Activated CD4-positive, alpha-beta T cell treated with anti-CD3 and anti-CD28 coated beads, Interleukin-2, amount 10 ng/mL, durations not matched to agents 24 days and 14 days (primary cell): ENCODE measurements at regions not wholly inside any gene's neighbourhood (a gene's known extent, or its start where the extent isn't known, plus 50 kb on each side); places are given as distances from the start of the nearest gene placed in this dataset.
A peak's percentile ranks its signal among the peaks of the same experiment; 100 is the strongest.

Source experiments
- DNase-seq: peaks from one replicate; pipeline ENCODE4 v3.0.0; 2022
- H3K27ac Mint-ChIP-seq: one replicate; pipeline ENCODE4 v1.8.0; 2022; ENCODE audit warnings: mild to moderate bottlenecking, mixed read lengths
- H3K27me3 Mint-ChIP-seq: one replicate; pipeline ENCODE4 v1.8.0; 2022; ENCODE audit warnings: mixed read lengths
- H3K36me3 Mint-ChIP-seq: one replicate; pipeline ENCODE4 v1.8.0; 2022; ENCODE audit warnings: low read depth, mild to moderate bottlenecking, mixed read lengths
- H3K4me1 Mint-ChIP-seq: one replicate; pipeline ENCODE4 v1.8.0; 2021; ENCODE audit warnings: mixed read lengths
- H3K4me3 Mint-ChIP-seq: one replicate; pipeline ENCODE4 v1.8.0; 2022; ENCODE audit warnings: mild to moderate bottlenecking, moderate library complexity, mixed read lengths
- H3K9me3 Mint-ChIP-seq: one replicate; pipeline ENCODE4 v1.8.0; 2021; ENCODE audit warnings: mixed read lengths
- intact Hi-C: fragments of 100-400 bp; cut with micrococcal nuclease; formaldehyde crosslinking; loops from one replicate; pipeline ENCODE4 v1.15.1; 2023

- Mint-ChIP-seq H3K9me3 (no peaks in the 10 kb centered on the region), H3K27ac (no peak overlapping the region), H3K27me3 (peaks cover 1% of the 10 kb centered on the region), H3K4me1 (no peaks in the 10 kb centered on the region), H3K4me3 (no peak overlapping the region), H3K36me3 (no peaks in the 10 kb centered on the region)
- DNase-seq = no peak
- intact Hi-C loops = no loop called here
These were observed 95.6 kb upstream of the STARD13 start for GRCh38 chr13:33381180-33381579.

- Mint-ChIP-seq H3K4me1 (no peaks in the 10 kb centered on the region), H3K4me3 (no peak overlapping the region), H3K9me3 (no peaks in the 10 kb centered on the region), H3K36me3 (no peaks in the 10 kb centered on the region), H3K27me3 (no peaks in the 10 kb centered on the region), H3K27ac (no peak overlapping the region)
- no peak for DNase-seq
- intact Hi-C loops = no loop called here
These were observed 96.4 kb upstream of the STARD13 start for GRCh38 chr13:33381906-33382305.

GRCh38 chr13:33383724-33384577 is 98.4 kb upstream of the STARD13 start:
- Mint-ChIP-seq H3K27me3 (no peaks in the 10 kb centered on the region), H3K4me1 (no peaks in the 10 kb centered on the region), H3K9me3 (no peaks in the 10 kb centered on the region), H3K4me3 (no peak overlapping the region), H3K36me3 (no peaks in the 10 kb centered on the region), H3K27ac (no peak overlapping the region)
- DNase-seq = no peak
- intact Hi-C loops = no loop called here

GRCh38 chr13:33388286-33388998 is 102.9 kb upstream of the STARD13 start:
- intact Hi-C loops = no loop called here
- no peaks in the 10 kb centered on the region for H3K27me3 Mint-ChIP-seq
- DNase-seq = no peak

GRCh38 chr13:33392794-33393405 is 107.3 kb upstream of the STARD13 start:
- Mint-ChIP-seq H3K27ac (no peak overlapping the region), H3K4me3 (no peak overlapping the region), H3K27me3 (no peaks in the 10 kb centered on the region), H3K36me3 (no peaks in the 10 kb centered on the region), H3K9me3 (no peaks in the 10 kb centered on the region), H3K4me1 (no peaks in the 10 kb centered on the region)
- DNase-seq = no peak
- intact Hi-C loops = no loop called here

More at GRCh38 chr13:33388286-33388998, 102.9 kb upstream of the STARD13 start:
- Mint-ChIP-seq H3K36me3 (no peaks in the 10 kb centered on the region), H3K9me3 (no peaks in the 10 kb centered on the region), H3K4me1 (no peaks in the 10 kb centered on the region), H3K4me3 (no peak overlapping the region), H3K27ac (no peak overlapping the region)

GRCh38 chr13:33394294-33394932 is 108.9 kb upstream of the STARD13 start:
- intact Hi-C loops = no loop called here
- Mint-ChIP-seq H3K27me3 (no peaks in the 10 kb centered on the region), H3K9me3 (no peaks in the 10 kb centered on the region), H3K27ac (peak overlapping the region; percentile 54), H3K4me3 (no peak overlapping the region), H3K36me3 (no peaks in the 10 kb centered on the region), H3K4me1 (no peaks in the 10 kb centered on the region)
- DNase-seq = no peak

- DNase-seq = no peak
- H3K4me1 Mint-ChIP-seq = no peaks in the 10 kb centered on the region
- intact Hi-C loops = no loop called here
- no peaks in the 10 kb centered on the region for H3K27me3 Mint-ChIP-seq
- H3K27ac Mint-ChIP-seq = no peak overlapping the region
- no peaks in the 10 kb centered on the region for H3K9me3 Mint-ChIP-seq
- H3K36me3 Mint-ChIP-seq = no peaks in the 10 kb centered on the region
- no peak overlapping the region for H3K4me3 Mint-ChIP-seq
These were observed 115.7 kb upstream of the STARD13 start for GRCh38 chr13:33401238-33401637.

GRCh38 chr13:33402975-33403374 is 117.4 kb upstream of the STARD13 start:
- intact Hi-C loops = no loop called here

GRCh38 chr13:33403807-33404362 is 118.3 kb upstream of the STARD13 start:
- Mint-ChIP-seq H3K9me3 (no peaks in the 10 kb centered on the region), H3K4me3 (no peak overlapping the region), H3K27ac (no peak overlapping the region), H3K27me3 (peaks cover 2% of the 10 kb centered on the region), H3K4me1 (no peaks in the 10 kb centered on the region), H3K36me3 (no peaks in the 10 kb centered on the region)
- DNase-seq = no peak
- intact Hi-C loops = no loop called here

More at GRCh38 chr13:33402975-33403374, 117.4 kb upstream of the STARD13 start:
- Mint-ChIP-seq H3K9me3 (no peaks in the 10 kb centered on the region), H3K4me1 (no peaks in the 10 kb centered on the region), H3K4me3 (no peak overlapping the region), H3K36me3 (no peaks in the 10 kb centered on the region), H3K27ac (no peak overlapping the region), H3K27me3 (no peaks in the 10 kb centered on the region)
- DNase-seq = no peak

GRCh38 chr13:33405371-33405770 is 119.8 kb upstream of the STARD13 start:
- Mint-ChIP-seq H3K4me3 (no peak overlapping the region), H3K9me3 (no peaks in the 10 kb centered on the region), H3K27me3 (peaks cover 2% of the 10 kb centered on the region), H3K4me1 (peaks cover 3% of the 10 kb centered on the region), H3K36me3 (no peaks in the 10 kb centered on the region), H3K27ac (no peak overlapping the region)
- intact Hi-C loops = no loop called here
- DNase-seq = no peak

GRCh38 chr13:33409673-33410510 is 124.3 kb upstream of the STARD13 start:
- no peak overlapping the region for H3K4me3 Mint-ChIP-seq
- DNase-seq = no peak
- no peaks in the 10 kb centered on the region for H3K9me3 Mint-ChIP-seq
- H3K36me3 Mint-ChIP-seq = no peaks in the 10 kb centered on the region
- peaks cover 6% of the 10 kb centered on the region for H3K4me1 Mint-ChIP-seq
- no peak overlapping the region for H3K27ac Mint-ChIP-seq
- H3K27me3 Mint-ChIP-seq = peaks cover 7% of the 10 kb centered on the region
- intact Hi-C loops = no loop called here

GRCh38 chr13:33410619-33411018 is 125.1 kb upstream of the STARD13 start:
- H3K36me3 Mint-ChIP-seq = no peaks in the 10 kb centered on the region
- no peak overlapping the region for H3K27ac Mint-ChIP-seq
- DNase-seq = no peak
- intact Hi-C loops = no loop called here
- no peak overlapping the region for H3K4me3 Mint-ChIP-seq
- peaks cover 7% of the 10 kb centered on the region for H3K27me3 Mint-ChIP-seq
- no peaks in the 10 kb centered on the region for H3K9me3 Mint-ChIP-seq
- H3K4me1 Mint-ChIP-seq = peaks cover 6% of the 10 kb centered on the region

GRCh38 chr13:33411312-33411711 is 125.8 kb upstream of the STARD13 start:
- no peak overlapping the region for H3K27ac Mint-ChIP-seq
- intact Hi-C loops = no loop called here
- DNase-seq = no peak
- H3K9me3 Mint-ChIP-seq = no peaks in the 10 kb centered on the region
- peaks cover 6% of the 10 kb centered on the region for H3K4me1 Mint-ChIP-seq
- no peaks in the 10 kb centered on the region for H3K36me3 Mint-ChIP-seq
- peaks cover 7% of the 10 kb centered on the region for H3K27me3 Mint-ChIP-seq
- H3K4me3 Mint-ChIP-seq = no peak overlapping the region
